HG03571 (cell line): ENCODE measurements at regions not wholly inside any gene's neighbourhood (a gene's known extent, or its start where the extent isn't known, plus 50 kb on each side); places are given as distances from the start of the nearest gene placed in this dataset.

Source experiments
- ATAC-seq: cut with Tn5 transposase; IDR thresholded peaks from one replicate; pipeline ENCODE4 v1.9.1; 2021; ENCODE audit not compliant: unreplicated experiment

- ATAC-seq = no peak
Measured at GRCh38 chr6:4466769-4467480, 309.3 kb upstream of the CDYL start.

GRCh38 chr6:4466261-4466660 is 309.9 kb upstream of the CDYL start:
- ATAC-seq = no peak

GRCh38 chr6:4464638-4465037 is 311.6 kb upstream of the CDYL start:
- ATAC-seq = no peak

GRCh38 chr6:4463236-4463635 is 313.0 kb upstream of the CDYL start:
- ATAC-seq = no peak

- no peak for ATAC-seq
Measured at GRCh38 chr6:4460586-4461475, 315.4 kb upstream of the CDYL start.

GRCh38 chr6:4459996-4460395 is 316.2 kb upstream of the CDYL start:
- ATAC-seq = no peak

GRCh38 chr6:4459032-4459431 is 317.2 kb upstream of the CDYL start:
- no peak for ATAC-seq

- no peak for ATAC-seq
Measured at GRCh38 chr6:4451718-4452117, 316.3 kb upstream of the ECI2 start.

GRCh38 chr6:4451081-4451480 is 315.7 kb upstream of the ECI2 start:
- no peak for ATAC-seq

GRCh38 chr6:4450237-4450636 is 314.9 kb upstream of the ECI2 start:
- ATAC-seq = no peak

- no peak for ATAC-seq
Measured at GRCh38 chr6:4449409-4449808, 314.0 kb upstream of the ECI2 start.

GRCh38 chr6:4448841-4449240 is 313.5 kb upstream of the ECI2 start:
- no peak for ATAC-seq

- ATAC-seq = no peak
Measured at GRCh38 chr6:4447639-4448330, 312.4 kb upstream of the ECI2 start.

GRCh38 chr6:4446982-4447381 is 311.6 kb upstream of the ECI2 start:
- no peak for ATAC-seq

- no peak for ATAC-seq
Measured at GRCh38 chr6:4441981-4442434, 306.6 kb upstream of the ECI2 start.

GRCh38 chr6:4439159-4439558 is 303.8 kb upstream of the ECI2 start:
- ATAC-seq = no peak

GRCh38 chr6:4437342-4437741 is 302.0 kb upstream of the ECI2 start:
- no peak for ATAC-seq

GRCh38 chr6:4435981-4436445 is 300.6 kb upstream of the ECI2 start:
- no peak for ATAC-seq

- ATAC-seq = no peak
Measured at GRCh38 chr6:4434655-4435054, 299.3 kb upstream of the ECI2 start.

- ATAC-seq = no peak
Measured at GRCh38 chr6:4433199-4433598, 297.8 kb upstream of the ECI2 start.

- ATAC-seq = no peak
Measured at GRCh38 chr6:4426968-4427367, 291.6 kb upstream of the ECI2 start.

GRCh38 chr6:4421837-4422236 is 286.5 kb upstream of the ECI2 start:
- no peak for ATAC-seq
